Stomach (tissue), 8 donors: ENCODE measurements at regions not wholly inside any gene's neighbourhood (a gene's known extent, or its start where the extent isn't known, plus 50 kb on each side); places are given as distances from the start of the nearest gene placed in this dataset.

Experiments
- DNase-seq, 2 donors: peaks; one replicate each; pipeline versions ENCODE4 v3.0.0 to v3.0.0-alpha.2; 2013 to 2019
- H3K27ac ChIP-seq, 5 donors: fragments of 200-600 bp in 4 of 5; sonication (generic) in 4 of 5; one replicate each; pipeline ENCODE4 v1.5.1; 2013 to 2019; ENCODE audit warnings: mild to moderate bottlenecking in 1 of 5, moderate library complexity in 1 of 5
- H3K27me3 ChIP-seq, 3 donors: fragments of 200-600 bp; sonication (generic); one replicate each; pipeline ENCODE4 v1.5.1; 2017 to 2019; ENCODE audit warnings: mixed run types in 1 of 3
- H3K36me3 ChIP-seq, 4 donors: fragments of 200-600 bp; sonication (generic); 1 replicate in 3 of 4; 2 replicates in 1 of 4; pipeline ENCODE4 v1.5.1; 2016 to 2019
- H3K4me1 ChIP-seq, 4 donors: fragments of 200-600 bp; sonication (generic); one replicate each; pipeline ENCODE4 v1.5.1; 2016 to 2019
- H3K4me3 ChIP-seq, 4 donors: fragments of 200-600 bp; sonication (generic) in 3 of 4; one replicate each; pipeline ENCODE4 v1.5.1; 2016 to 2019; ENCODE audit warnings: mild to moderate bottlenecking in 1 of 4
- H3K9me3 ChIP-seq, 4 donors: fragments of 200-600 bp; sonication (generic); one replicate each; pipeline ENCODE4 v1.5.1; 2016 to 2019
- EP300 ChIP-seq: sonication (generic); formaldehyde crosslinking; IDR thresholded peaks from one replicate; pipeline ENCODE4 v1.6.1; 2017; ENCODE audit warnings: antibody characterized with exemption
- POLR2A ChIP-seq, 4 donors: fragments of 450-650 bp; IDR thresholded peaks; one replicate each; pipeline ENCODE4 v1.6.1; 2016; ENCODE audit warnings: antibody characterized with exemption in 4 of 4, control low read depth in 2 of 4, mild to moderate bottlenecking in 1 of 4, moderate library complexity in 1 of 4
- POLR2AphosphoS5 ChIP-seq, 3 donors: sonication (generic); formaldehyde crosslinking; IDR thresholded peaks; one replicate each; pipeline ENCODE4 v1.6.1; 2016; ENCODE audit warnings: antibody characterized with exemption in 3 of 3
- WGBS, 5 donors: extraction: QIAGEN DNeasy Blood & Tissue Kit in 3 of 5; methylation state at CpG; one replicate each; pipeline versions ENCODE4 v1.1.5 to v1.1.7; 2013 to 2018; 5-methylcytosine and 5-hydroxymethylcytosine counted together
- intact Hi-C: fragments of 100-400 bp; cut with DNase I; formaldehyde crosslinking; loops from one replicate; pipeline ENCODE4 v1.15.1; 2023; ENCODE audit warnings: low total_unique reads
- TF ChIP-seq, protein P1 (sequence below), 7 experiments: fragments of 450-650 bp in 4 of 7; fragments of 200-600 bp in 3 of 7; sonication (generic) in 3 of 7; IDR thresholded peaks; one replicate each; pipeline ENCODE4 v1.5.1; 2016 to 2019; ENCODE audit warnings: antibody characterized with exemption in 7 of 7, control low read depth in 2 of 7, mild to moderate bottlenecking in 1 of 7
- donor health status: healthy with polysubstance abuse.
- donor health status: Bipolar disorder and iron deficiency.
- donor health status: healthy.

GRCh38 chr15:93158097-93158900 is 69.3 kb upstream of the RGMA start:
- TF ChIP-seq POLR2AphosphoS5 (IDR thresholded peaks at IDR 0.05) (no peak), POLR2A (IDR thresholded peaks at IDR 0.05) (no peak), EP300 (no peak)
- TF ChIP-seq, protein P1, sequence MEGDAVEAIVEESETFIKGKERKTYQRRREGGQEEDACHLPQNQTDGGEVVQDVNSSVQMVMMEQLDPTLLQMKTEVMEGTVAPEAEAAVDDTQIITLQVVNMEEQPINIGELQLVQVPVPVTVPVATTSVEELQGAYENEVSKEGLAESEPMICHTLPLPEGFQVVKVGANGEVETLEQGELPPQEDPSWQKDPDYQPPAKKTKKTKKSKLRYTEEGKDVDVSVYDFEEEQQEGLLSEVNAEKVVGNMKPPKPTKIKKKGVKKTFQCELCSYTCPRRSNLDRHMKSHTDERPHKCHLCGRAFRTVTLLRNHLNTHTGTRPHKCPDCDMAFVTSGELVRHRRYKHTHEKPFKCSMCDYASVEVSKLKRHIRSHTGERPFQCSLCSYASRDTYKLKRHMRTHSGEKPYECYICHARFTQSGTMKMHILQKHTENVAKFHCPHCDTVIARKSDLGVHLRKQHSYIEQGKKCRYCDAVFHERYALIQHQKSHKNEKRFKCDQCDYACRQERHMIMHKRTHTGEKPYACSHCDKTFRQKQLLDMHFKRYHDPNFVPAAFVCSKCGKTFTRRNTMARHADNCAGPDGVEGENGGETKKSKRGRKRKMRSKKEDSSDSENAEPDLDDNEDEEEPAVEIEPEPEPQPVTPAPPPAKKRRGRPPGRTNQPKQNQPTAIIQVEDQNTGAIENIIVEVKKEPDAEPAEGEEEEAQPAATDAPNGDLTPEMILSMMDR (IDR thresholded peaks at IDR 0.05) = no peak
- Histone ChIP-seq H3K36me3 (no peaks in the 10 kb centered on the region), H3K27ac (no peak overlapping the region), H3K4me3 (no peak overlapping the region), H3K27me3 (no peaks in the 10 kb centered on the region), H3K4me1 (peaks cover 0 to 8% (median 1%) of the 10 kb centered on the region in 4 donors), H3K9me3 (peaks cover 0 to 10% (median 5%) of the 10 kb centered on the region in 4 donors)
- 80 to 87% (median 82%) methylated on average over 13 of the region's 13 CpGs for WGBS, 5 donors
- intact Hi-C loops = no loop called here
- DNase-seq = no peak

DNA sequence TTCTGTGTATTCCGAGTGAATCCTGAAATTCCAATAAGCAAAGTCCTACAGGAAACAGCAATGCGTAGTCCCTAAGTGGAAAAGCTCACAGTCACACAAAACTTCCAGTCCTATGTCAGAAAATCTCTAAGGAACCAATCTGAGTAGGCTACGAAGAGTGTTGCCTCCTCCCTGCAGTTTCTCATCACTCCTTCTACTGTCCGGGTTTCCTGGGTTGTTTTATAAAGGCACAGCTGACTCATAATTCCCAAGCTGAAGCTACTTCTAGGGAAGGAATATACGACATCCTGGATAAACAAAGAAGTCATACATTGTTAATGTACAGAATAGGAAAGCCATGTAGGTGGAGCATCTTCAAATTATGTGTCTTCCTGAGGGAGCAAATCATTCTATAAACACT is 65.7 kb upstream of the RGMA start:
- DNase-seq = no peak
- H3K27me3 ChIP-seq = no peaks in the 10 kb centered on the region
- no peak overlapping the region for H3K4me3 ChIP-seq
- H3K4me1 ChIP-seq = peaks cover 4 to 20% (median 13%) of the 10 kb centered on the region in 4 donors
- TF ChIP-seq EP300 = no peak
- TF ChIP-seq POLR2A (IDR thresholded peaks at IDR 0.05) = no peak
- TF ChIP-seq POLR2AphosphoS5 (IDR thresholded peaks at IDR 0.05) = no peak
- TF ChIP-seq, protein P1 (IDR thresholded peaks at IDR 0.05) = no peak
- intact Hi-C loops = no loop called here
- H3K27ac ChIP-seq = no peak overlapping the region
- no peaks in the 10 kb centered on the region for H3K36me3 ChIP-seq
- peaks cover 0 to 10% (median 5%) of the 10 kb centered on the region in 4 donors for H3K9me3 ChIP-seq
- WGBS, 5 donors = 68 to 80% (median 74%) methylated on average over 5 of the region's 5 CpGs

GRCh38 chr15:93152951-93153350 is 63.9 kb upstream of the RGMA start:
- H3K9me3 ChIP-seq = peaks cover 0 to 10% (median 5%) of the 10 kb centered on the region in 4 donors
- peak; percentile 28 to 69 for DNase-seq
- H3K36me3 ChIP-seq = no peaks in the 10 kb centered on the region
- H3K27ac ChIP-seq = no peak overlapping the region
- no peak overlapping the region for H3K4me3 ChIP-seq
- TF ChIP-seq POLR2AphosphoS5 (IDR thresholded peaks at IDR 0.05) (peak in 2 of 3 donors; percentile 5 to 43), EP300 (peak; percentile 34)
- TF ChIP-seq, protein P1 (IDR thresholded peaks at IDR 0.05) = no peak
- H3K4me1 ChIP-seq = peaks cover 4 to 20% (median 13%) of the 10 kb centered on the region in 4 donors
- 38 to 49% (median 43%) methylated on average over 6 of the region's 6 CpGs for WGBS, 5 donors
- H3K27me3 ChIP-seq = no peaks in the 10 kb centered on the region
- intact Hi-C loops = no loop called here

DNA sequence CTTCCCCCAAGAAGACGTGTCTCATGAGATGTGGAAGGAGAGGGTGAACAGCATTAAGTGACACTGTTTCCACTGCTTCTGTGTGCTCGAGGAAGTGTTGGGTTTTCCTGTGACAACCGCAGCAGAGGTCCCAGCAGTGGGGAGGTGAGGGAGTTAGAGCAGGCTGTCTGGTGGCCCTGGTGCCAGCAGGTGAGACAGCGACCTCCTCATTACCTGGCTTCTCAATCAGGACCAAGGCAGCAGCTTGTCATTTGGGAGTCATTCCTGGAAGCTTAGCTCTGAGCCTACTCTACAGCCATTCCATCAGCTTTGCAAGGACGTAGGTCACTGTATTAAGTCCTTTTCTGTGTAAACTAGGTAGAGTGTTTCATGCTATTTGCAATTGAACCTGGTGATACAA is 63.3 kb upstream of the RGMA start:
- peaks cover 4 to 20% (median 13%) of the 10 kb centered on the region in 4 donors for H3K4me1 ChIP-seq
- DNase-seq = peak in 1 of 2 donors; percentile 31
- no peak overlapping the region for H3K27ac ChIP-seq
- H3K27me3 ChIP-seq = no peaks in the 10 kb centered on the region
- TF ChIP-seq POLR2A (IDR thresholded peaks at IDR 0.05) (no peak), EP300 (no peak), POLR2AphosphoS5 (IDR thresholded peaks at IDR 0.05) (no peak)
- TF ChIP-seq, protein P1 (IDR thresholded peaks at IDR 0.05) = no peak
- no peak overlapping the region for H3K4me3 ChIP-seq
- H3K9me3 ChIP-seq = peaks cover 0 to 10% (median 5%) of the 10 kb centered on the region in 4 donors
- H3K36me3 ChIP-seq = no peaks in the 10 kb centered on the region
- WGBS, 5 donors = 47 to 74% (median 59%) methylated on average over 5 of the region's 5 CpGs
- intact Hi-C loops = no loop called here
